ENCODE measurements at regions not wholly inside any gene's neighbourhood (a gene's known extent, or its start where the extent isn't known, plus 50 kb on each side); places are given as distances from the start of the nearest gene placed in this dataset.

DNA sequence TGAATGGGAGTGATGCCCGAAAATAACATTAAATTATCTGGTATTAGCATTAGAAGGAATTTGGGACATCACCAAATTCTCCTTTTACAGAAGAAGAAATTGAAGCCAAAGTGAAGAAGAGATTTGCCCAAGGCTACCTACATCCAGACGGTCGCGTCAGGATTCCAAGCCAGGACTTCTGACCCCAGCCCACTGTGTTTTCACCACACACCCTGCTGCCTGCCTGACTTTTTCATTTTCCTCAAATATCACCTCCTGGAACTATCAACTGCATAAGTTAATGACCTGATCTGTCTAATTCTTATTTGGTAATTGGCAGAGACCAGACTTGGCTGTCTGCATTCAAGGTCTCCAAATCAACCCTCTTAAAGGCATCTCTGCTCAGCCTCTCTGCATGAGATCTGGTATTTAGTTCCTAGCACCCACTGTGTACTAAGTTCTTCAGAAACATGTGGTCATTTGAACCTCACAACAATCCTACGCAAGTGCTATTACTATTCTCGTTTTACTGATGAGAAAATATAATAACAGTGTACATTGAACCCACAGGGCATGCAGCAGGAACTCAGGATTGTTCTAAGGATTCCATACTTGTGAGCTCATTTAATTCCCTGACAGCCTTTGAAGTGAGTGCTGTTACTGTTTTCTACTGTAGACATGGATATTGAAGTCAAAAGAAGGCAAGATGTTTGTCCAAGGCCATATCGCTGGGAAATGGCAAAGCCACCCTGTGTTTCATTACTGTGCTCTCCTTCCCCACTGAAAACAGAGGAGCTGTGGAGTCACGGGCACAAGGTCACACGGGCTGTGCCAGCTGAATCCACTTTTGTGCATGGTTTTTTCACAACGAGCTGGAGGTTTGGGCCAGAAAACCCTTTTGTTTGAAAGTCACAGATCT is 195.2 kb upstream of the C1QTNF7 start:
- TF ChIP-seq, protein P1, sequence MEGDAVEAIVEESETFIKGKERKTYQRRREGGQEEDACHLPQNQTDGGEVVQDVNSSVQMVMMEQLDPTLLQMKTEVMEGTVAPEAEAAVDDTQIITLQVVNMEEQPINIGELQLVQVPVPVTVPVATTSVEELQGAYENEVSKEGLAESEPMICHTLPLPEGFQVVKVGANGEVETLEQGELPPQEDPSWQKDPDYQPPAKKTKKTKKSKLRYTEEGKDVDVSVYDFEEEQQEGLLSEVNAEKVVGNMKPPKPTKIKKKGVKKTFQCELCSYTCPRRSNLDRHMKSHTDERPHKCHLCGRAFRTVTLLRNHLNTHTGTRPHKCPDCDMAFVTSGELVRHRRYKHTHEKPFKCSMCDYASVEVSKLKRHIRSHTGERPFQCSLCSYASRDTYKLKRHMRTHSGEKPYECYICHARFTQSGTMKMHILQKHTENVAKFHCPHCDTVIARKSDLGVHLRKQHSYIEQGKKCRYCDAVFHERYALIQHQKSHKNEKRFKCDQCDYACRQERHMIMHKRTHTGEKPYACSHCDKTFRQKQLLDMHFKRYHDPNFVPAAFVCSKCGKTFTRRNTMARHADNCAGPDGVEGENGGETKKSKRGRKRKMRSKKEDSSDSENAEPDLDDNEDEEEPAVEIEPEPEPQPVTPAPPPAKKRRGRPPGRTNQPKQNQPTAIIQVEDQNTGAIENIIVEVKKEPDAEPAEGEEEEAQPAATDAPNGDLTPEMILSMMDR (IDR thresholded peaks at IDR 0.05; ENCODE audit: control insufficient read depth, insufficient read depth, low read depth, low read length, missing control alignments), result no peak
- DNase-seq (ENCODE audit: low read depth), result no peak
- no peak overlapping the region for H3K4me3 ChIP-seq (ENCODE audit: control insufficient read depth, low read depth, low read length)

DNA sequence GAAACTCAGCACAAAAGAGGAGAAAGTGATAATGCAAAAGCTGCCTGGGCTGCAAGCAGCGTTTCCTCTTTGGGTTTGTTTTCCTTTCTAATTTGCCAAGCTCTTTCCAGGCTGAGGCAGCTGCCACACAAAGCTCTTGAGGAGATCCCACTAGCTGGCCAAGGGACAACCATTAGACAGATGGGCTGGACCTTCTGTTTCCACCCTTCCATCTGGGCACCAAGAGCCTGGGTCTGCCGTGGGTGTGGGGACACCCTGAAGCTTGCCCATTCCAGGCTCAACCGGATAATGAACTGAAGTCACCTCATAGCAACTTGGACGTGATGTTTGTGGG is 194.6 kb upstream of the C1QTNF7 start:
- TF ChIP-seq, protein P1 (IDR thresholded peaks at IDR 0.05; ENCODE audit: control insufficient read depth, insufficient read depth, low read depth, low read length, missing control alignments), result no peak
- H3K4me3 ChIP-seq (ENCODE audit: control insufficient read depth, low read depth, low read length), result no peak overlapping the region
- DNase-seq (ENCODE audit: low read depth), result no peak

DNA sequence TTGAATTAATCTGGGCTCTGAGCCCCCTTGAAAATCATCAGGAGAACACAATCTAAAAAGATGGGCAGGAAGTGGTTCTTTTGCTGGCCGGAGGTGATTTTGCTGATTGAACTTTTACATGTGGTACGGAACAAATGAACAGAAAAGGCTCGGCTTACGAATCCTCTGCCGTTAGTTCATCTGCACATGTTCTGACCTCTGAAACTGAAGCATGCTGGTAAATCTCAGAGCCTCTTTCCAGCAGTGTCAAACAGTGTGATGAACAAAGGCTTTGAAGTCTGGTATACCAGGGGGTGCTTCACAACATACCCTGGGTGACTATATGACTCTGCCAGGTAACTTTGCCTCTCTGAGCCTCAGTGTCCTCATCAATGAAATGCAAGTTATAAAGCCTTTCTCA is 194.2 kb upstream of the C1QTNF7 start:
- TF ChIP-seq, protein P1 (IDR thresholded peaks at IDR 0.05; ENCODE audit: control insufficient read depth, insufficient read depth, low read depth, low read length, missing control alignments), result no peak
- H3K4me3 ChIP-seq (ENCODE audit: control insufficient read depth, low read depth, low read length), result no peak overlapping the region
- DNase-seq (ENCODE audit: low read depth), result no peak

DNA sequence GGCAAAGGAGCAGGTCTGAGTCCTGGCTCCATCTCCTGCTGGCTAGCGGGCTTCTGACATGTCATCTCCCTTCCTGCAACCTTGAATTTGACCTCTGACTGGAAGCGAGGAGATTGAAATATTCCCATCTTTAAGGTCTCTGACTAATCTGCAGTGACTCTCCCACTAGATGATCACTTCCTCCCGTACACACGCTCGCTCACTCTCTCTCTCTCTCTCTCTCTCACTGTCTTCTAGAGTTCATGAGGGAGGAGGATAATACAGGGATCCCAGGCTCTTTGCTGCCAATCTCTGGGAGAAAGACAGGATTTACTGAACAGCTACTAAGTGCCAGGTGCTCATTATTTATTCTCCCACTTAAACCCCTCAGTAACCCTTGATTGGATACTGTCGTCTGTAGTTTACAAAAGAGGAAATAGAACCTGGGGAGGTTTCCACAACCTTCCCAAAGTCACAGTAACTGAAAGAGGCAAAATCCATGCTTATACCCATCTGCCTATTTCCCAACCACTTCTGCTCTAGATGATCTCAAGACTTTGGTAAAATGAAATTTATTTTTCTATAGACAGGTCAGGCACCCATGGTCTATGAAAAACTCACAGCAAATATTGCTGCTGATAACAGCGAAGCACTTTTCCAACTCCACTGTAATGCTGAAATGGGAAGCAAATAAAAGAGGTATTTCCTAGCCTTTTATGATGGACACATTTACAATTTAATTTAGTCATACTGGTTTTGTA is 193.5 kb upstream of the C1QTNF7 start:
- H3K4me3 ChIP-seq (ENCODE audit: control insufficient read depth, low read depth, low read length), result no peak overlapping the region
- TF ChIP-seq, protein P1 (IDR thresholded peaks at IDR 0.05; ENCODE audit: control insufficient read depth, insufficient read depth, low read depth, low read length, missing control alignments), result no peak
- DNase-seq (ENCODE audit: low read depth), result peak; percentile 48

DNA sequence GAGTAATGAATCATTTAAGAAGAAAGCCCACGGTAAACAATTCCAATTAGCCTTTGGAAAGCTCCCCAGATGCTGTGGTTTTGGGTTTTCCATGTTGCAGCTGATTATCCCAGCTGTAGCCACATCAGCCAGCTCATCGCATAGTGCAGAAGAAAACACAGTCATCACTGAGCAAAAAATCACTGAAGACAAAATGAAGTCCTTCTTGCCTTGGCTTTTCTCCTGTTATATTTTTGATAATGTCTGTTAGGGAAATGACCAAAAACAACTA is 193.0 kb upstream of the C1QTNF7 start:
- DNase-seq (ENCODE audit: low read depth), result peak; percentile 98
- TF ChIP-seq, protein P1 (IDR thresholded peaks at IDR 0.05; ENCODE audit: control insufficient read depth, insufficient read depth, low read depth, low read length, missing control alignments), result no peak
- no peak overlapping the region for H3K4me3 ChIP-seq (ENCODE audit: control insufficient read depth, low read depth, low read length)

DNA sequence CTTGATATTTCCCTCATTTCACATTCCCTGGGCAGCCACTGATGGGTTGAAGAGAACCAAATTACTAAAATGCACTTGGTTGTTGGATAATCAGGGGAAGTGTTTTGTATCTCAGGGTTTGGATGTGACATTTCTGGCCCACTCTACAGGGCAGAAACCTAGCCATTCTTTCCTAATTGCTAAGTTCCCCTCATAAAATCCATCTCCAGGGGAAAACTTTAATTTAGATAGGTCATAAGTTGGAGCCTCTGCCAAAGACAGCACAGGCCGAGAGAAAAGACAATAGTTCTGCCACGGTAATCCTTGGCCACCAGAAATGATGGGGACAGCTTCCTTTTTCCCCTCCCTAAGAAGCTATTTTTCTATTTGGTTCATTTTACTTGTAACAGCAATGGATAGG is 192.7 kb upstream of the C1QTNF7 start:
- no peak for DNase-seq (ENCODE audit: low read depth)
- H3K4me3 ChIP-seq (ENCODE audit: control insufficient read depth, low read depth, low read length), result no peak overlapping the region
- TF ChIP-seq, protein P1 (IDR thresholded peaks at IDR 0.05; ENCODE audit: control insufficient read depth, insufficient read depth, low read depth, low read length, missing control alignments), result no peak
